HepG2 (cell line): ENCODE measurements at regions not wholly inside any gene's neighbourhood (a gene's known extent, or its start where the extent isn't known, plus 50 kb on each side); places are given as distances from the start of the nearest gene placed in this dataset.

Experiments
- ATF7-NPFF ChIP-seq: sonication (generic); formaldehyde crosslinking; IDR thresholded peaks from 2 replicates; pipeline ENCODE4 v1.8.1; 2023; ENCODE audit warnings: mild to moderate bottlenecking, low read depth, missing genetic modification reagents, moderate library complexity
- BRF2 ChIP-seq: sonication (generic); formaldehyde crosslinking; IDR thresholded peaks from 2 replicates; pipeline ENCODE4 v1.8.1; 2022; ENCODE audit warnings: mild to moderate bottlenecking, missing genetic modification reagents
- CEBPG ChIP-seq: IDR thresholded peaks from 2 replicates; pipeline ENCODE4 v1.6.1; 2016
- ELF1 ChIP-seq: sonication (generic); formaldehyde crosslinking; IDR thresholded peaks from 2 replicates; pipeline ENCODE4 v1.4.0; 2020; ENCODE audit warnings: missing genetic modification reagents
- ELF3 ChIP-seq: IDR thresholded peaks from 2 replicates; pipeline ENCODE4 v1.6.1; 2016; ENCODE audit warnings: missing genetic modification reagents, missing compliant biosample characterization
- HIVEP1 ChIP-seq: sonication (generic); formaldehyde crosslinking; IDR thresholded peaks from 2 replicates; pipeline ENCODE4 v1.4.0; 2020; ENCODE audit warnings: mild to moderate bottlenecking, missing genetic modification reagents
- HMG20A ChIP-seq: IDR thresholded peaks from 2 replicates; pipeline ENCODE4 v1.6.1; 2016; ENCODE audit warnings: borderline replicate concordance
- NBN ChIP-seq: fragments of 450-650 bp; conservative IDR thresholded peaks from 2 replicates; pipeline ENCODE4 v1.6.1; 2017
- NCOR1 ChIP-seq: fragments of 200-600 bp; sonication (generic); IDR thresholded peaks from 2 replicates; pipeline ENCODE4 v1.7.0; 2017; ENCODE audit warnings: antibody characterized with exemption, low read length, borderline replicate concordance
- RARG ChIP-seq: sonication (generic); formaldehyde crosslinking; IDR thresholded peaks from 2 replicates; pipeline ENCODE4 v1.4.0; 2020; ENCODE audit warnings: low read depth, mild to moderate bottlenecking, missing genetic modification reagents
- SATB2 ChIP-seq: sonication (generic); formaldehyde crosslinking; IDR thresholded peaks from 2 replicates; pipeline ENCODE4 v1.5.0; 2020; ENCODE audit warnings: missing genetic modification reagents
- SKI ChIP-seq: fragments of 450-650 bp; IDR thresholded peaks from one replicate; pipeline ENCODE4 v1.6.1; 2018; ENCODE audit warnings: mild to moderate bottlenecking; ENCODE audit not compliant: partially characterized antibody
- SOX5 ChIP-seq: IDR thresholded peaks from 2 replicates; pipeline ENCODE4 v1.6.1; 2016; ENCODE audit warnings: borderline replicate concordance
- TBX2 ChIP-seq: sonication (generic); formaldehyde crosslinking; IDR thresholded peaks from 2 replicates; pipeline ENCODE4 v1.5.0; 2020; ENCODE audit warnings: missing genetic modification reagents, mild to moderate bottlenecking, borderline replicate concordance
- THAP11 ChIP-seq: IDR thresholded peaks from 2 replicates; pipeline ENCODE4 v1.6.1; 2016; ENCODE audit warnings: missing biosample characterization, missing genetic modification reagents
- ZFP1 ChIP-seq: IDR thresholded peaks from 2 replicates; pipeline ENCODE4 v1.6.1; 2016
- ZGPAT ChIP-seq: IDR thresholded peaks from 2 replicates; pipeline ENCODE4 v1.6.1; 2016; ENCODE audit warnings: mild to moderate bottlenecking
- ZKSCAN8 ChIP-seq: IDR thresholded peaks from 2 replicates; pipeline ENCODE4 v1.6.1; 2016; ENCODE audit warnings: borderline replicate concordance, missing genetic modification reagents, missing compliant biosample characterization
- ZNF121 ChIP-seq: sonication (generic); formaldehyde crosslinking; IDR thresholded peaks from 2 replicates; pipeline ENCODE4 v1.5.0; 2020; ENCODE audit warnings: mild to moderate bottlenecking, missing genetic modification reagents
- ZNF556 ChIP-seq: sonication (generic); formaldehyde crosslinking; IDR thresholded peaks from 2 replicates; pipeline ENCODE4 v1.4.0; 2020; ENCODE audit warnings: mild to moderate bottlenecking, missing genetic modification reagents, borderline replicate concordance
- ZNF577 ChIP-seq: sonication (generic); formaldehyde crosslinking; IDR thresholded peaks from 2 replicates; pipeline ENCODE4 v1.4.0; 2020; ENCODE audit warnings: mild to moderate bottlenecking, low read depth, missing genetic modification reagents, borderline replicate concordance
- TF ChIP-seq, protein P1 (sequence below): sonication (generic); formaldehyde crosslinking; IDR thresholded peaks from 2 replicates; pipeline ENCODE4 v1.4.0; 2020; ENCODE audit warnings: mild to moderate bottlenecking, low read depth, missing genetic modification reagents
- TF ChIP-seq, protein P2 (sequence below): sonication (generic); formaldehyde crosslinking; IDR thresholded peaks from 2 replicates; pipeline ENCODE4 v1.5.0; 2020; ENCODE audit warnings: mild to moderate bottlenecking, missing genetic modification reagents, borderline replicate concordance
- TF ChIP-seq, protein P3 (sequence below): IDR thresholded peaks from 2 replicates; pipeline ENCODE4 v1.6.1; 2016; ENCODE audit warnings: missing genetic modification reagents, missing compliant biosample characterization
- TF ChIP-seq, protein P4 (sequence below): sonication (generic); formaldehyde crosslinking; IDR thresholded peaks from 2 replicates; pipeline ENCODE4 v1.8.0; 2022; ENCODE audit warnings: mild to moderate bottlenecking, missing genetic modification reagents, borderline replicate concordance

- peak; percentile 60; the same call in 1 of the 2 replicates for TF ChIP-seq ZGPAT (CRISPR knock-in tag)
- TF ChIP-seq HIVEP1 (CRISPR knock-in tag), result no peak
- TF ChIP-seq NBN, result no peak
- no peak for TF ChIP-seq ZFP1 (CRISPR knock-in tag)
- TF ChIP-seq SKI, result no peak
- no peak for TF ChIP-seq BRF2
- no peak for TF ChIP-seq THAP11 (CRISPR knock-in tag)
- 0 out of 2 replicates have a peak, but pooled peaks have one; percentile 48 for TF ChIP-seq ZNF556 (CRISPR knock-in tag)
- no peak for TF ChIP-seq ZNF577
- no peak for TF ChIP-seq SATB2 (CRISPR knock-in tag)
- TF ChIP-seq, protein P1, sequence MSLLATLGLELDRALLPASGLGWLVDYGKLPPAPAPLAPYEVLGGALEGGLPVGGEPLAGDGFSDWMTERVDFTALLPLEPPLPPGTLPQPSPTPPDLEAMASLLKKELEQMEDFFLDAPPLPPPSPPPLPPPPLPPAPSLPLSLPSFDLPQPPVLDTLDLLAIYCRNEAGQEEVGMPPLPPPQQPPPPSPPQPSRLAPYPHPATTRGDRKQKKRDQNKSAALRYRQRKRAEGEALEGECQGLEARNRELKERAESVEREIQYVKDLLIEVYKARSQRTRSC (CRISPR knock-in tag), result no peak
- peak; percentile 93 for TF ChIP-seq SOX5
- peak; percentile 62; the same call in 1 of the 2 replicates for TF ChIP-seq ZKSCAN8 (CRISPR knock-in tag)
- TF ChIP-seq ELF1 (CRISPR knock-in tag), result peak; percentile 51; the same call in 1 of the 2 replicates
- TF ChIP-seq ELF3, result peak; percentile 82
- TF ChIP-seq, protein P2, sequence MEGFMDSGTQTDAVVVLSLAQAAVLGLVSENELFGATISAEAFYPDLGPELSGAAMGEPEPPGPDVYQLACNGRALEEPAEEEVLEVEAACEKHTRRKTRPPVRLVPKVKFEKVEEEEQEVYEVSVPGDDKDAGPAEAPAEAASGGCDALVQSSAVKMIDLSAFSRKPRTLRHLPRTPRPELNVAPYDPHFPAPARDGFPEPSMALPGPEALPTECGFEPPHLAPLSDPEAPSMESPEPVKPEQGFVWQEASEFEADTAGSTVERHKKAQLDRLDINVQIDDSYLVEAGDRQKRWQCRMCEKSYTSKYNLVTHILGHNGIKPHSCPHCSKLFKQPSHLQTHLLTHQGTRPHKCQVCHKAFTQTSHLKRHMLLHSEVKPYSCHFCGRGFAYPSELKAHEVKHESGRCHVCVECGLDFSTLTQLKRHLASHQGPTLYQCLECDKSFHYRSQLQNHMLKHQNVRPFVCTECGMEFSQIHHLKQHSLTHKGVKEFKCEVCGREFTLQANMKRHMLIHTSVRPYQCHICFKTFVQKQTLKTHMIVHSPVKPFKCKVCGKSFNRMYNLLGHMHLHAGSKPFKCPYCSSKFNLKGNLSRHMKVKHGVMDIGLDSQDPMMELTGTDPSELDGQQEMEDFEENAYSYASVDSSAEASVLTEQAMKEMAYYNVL (CRISPR knock-in tag), result peak; percentile 57; the same call in 1 of the 2 replicates
- no peak for TF ChIP-seq TBX2 (CRISPR knock-in tag)
- TF ChIP-seq, protein P3, sequence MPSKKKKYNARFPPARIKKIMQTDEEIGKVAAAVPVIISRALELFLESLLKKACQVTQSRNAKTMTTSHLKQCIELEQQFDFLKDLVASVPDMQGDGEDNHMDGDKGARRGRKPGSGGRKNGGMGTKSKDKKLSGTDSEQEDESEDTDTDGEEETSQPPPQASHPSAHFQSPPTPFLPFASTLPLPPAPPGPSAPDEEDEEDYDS (CRISPR knock-in tag), result peak; percentile 67; the same call in 1 of the 2 replicates
- TF ChIP-seq ZNF121 (CRISPR knock-in tag), result peak; percentile 86
- TF ChIP-seq HMG20A (CRISPR knock-in tag), result peak; percentile 94
- TF ChIP-seq ATF7-NPFF (CRISPR knock-in tag), result no peak
- TF ChIP-seq NCOR1, result peak; percentile 28; the same call in 1 of the 2 replicates
- no peak for TF ChIP-seq RARG (CRISPR knock-in tag)
- TF ChIP-seq CEBPG (CRISPR knock-in tag), result peak; percentile 39
- TF ChIP-seq, protein P4, sequence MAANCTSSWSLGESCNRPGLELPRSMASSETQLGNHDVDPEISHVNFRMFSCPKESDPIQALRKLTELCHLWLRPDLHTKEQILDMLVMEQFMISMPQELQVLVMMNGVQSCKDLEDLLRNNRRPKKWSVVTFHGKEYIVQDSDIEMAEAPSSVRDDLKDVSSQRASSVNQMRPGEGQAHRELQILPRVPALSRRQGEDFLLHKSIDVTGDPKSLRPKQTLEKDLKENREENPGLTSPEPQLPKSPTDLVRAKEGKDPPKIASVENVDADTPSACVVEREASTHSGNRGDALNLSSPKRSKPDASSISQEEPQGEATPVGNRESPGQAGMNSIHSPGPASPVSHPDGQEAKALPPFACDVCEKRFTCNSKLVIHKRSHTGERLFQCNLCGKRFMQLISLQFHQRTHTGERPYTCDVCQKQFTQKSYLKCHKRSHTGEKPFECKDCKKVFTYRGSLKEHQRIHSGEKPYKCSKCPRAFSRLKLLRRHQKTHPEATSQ, result 0 out of 2 replicates have a peak, but pooled peaks have one; percentile 36
Observed at GRCh38 chr2:224104668-224105386, 65.7 kb upstream of the SERPINE2 start (continued).
